IgD-negative memory B cell (primary cell): ENCODE measurements at regions not wholly inside any gene's neighbourhood (a gene's known extent, or its start where the extent isn't known, plus 50 kb on each side); places are given as distances from the start of the nearest gene placed in this dataset.
"Not testable (repeated sequence)": the region's sequence is repeated elsewhere in the genome, so short reads cannot be mapped to it uniquely, and the experiment has no call there.

Experiments used
- H3K27ac Mint-ChIP-seq, 3 donors: one replicate each; pipeline ENCODE4 v1.8.0; 2020 to 2022; ENCODE audit warnings: mild to moderate bottlenecking in 3 of 3, mixed read lengths in 3 of 3, moderate library complexity in 1 of 3
- H3K27me3 Mint-ChIP-seq: one replicate; pipeline ENCODE4 v1.8.0; 2021; ENCODE audit warnings: mixed read lengths
- H3K36me3 Mint-ChIP-seq: one replicate; pipeline ENCODE4 v1.8.0; 2020; ENCODE audit warnings: mild to moderate bottlenecking, mixed read lengths
- H3K4me1 Mint-ChIP-seq, 3 donors: one replicate each; pipeline ENCODE4 v1.8.0; 2020 to 2022; ENCODE audit warnings: mixed read lengths in 3 of 3, mild to moderate bottlenecking in 1 of 3
- H3K4me3 Mint-ChIP-seq, 4 donors: one replicate each; pipeline ENCODE4 v1.8.0; 2020 to 2022; ENCODE audit warnings: mild to moderate bottlenecking in 4 of 4, mixed read lengths in 4 of 4, moderate library complexity in 3 of 4
- H3K9me3 Mint-ChIP-seq, 3 donors: one replicate each; pipeline ENCODE4 v1.8.0; 2020 to 2021; ENCODE audit warnings: mixed read lengths in 3 of 3, mild to moderate bottlenecking in 1 of 3

DNA sequence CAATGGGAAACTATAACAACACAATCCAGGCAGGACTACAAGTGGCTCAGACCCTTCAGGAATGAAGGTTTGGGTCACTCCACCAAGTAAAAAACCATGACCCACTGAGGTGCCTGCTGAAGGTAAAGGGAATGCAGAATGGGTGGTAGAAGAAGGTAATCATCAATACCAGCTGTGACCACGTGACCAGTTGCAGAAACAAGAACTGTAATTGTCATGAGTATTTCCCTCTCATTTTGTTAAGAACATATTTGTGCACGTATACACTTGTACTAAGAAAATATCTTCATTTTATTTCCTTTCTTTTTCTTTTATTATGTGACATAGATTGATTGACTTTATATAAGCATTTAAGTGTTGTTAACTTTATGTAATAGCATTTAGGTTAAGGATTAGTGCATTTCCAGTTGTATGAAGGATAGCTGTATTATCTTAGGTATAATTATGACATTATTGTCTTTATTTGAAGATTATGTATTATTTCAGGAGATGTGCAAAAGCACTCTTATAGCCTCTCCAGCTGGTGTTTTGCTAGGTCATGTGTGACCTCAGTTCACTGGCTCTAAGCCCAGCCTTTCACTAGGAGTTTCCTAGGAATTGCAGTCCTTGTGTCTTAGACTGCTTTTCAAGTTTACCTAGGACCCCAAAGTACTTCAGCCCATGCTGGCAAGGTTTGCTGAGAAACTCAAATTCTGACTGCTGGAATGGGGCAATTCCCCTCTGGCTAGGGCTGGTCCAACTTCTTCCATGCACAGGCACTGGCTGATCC is 125.7 kb upstream of the DPP10 start:
- Mint-ChIP-seq H3K27ac (no peak overlapping the region), H3K4me1 (no peaks in the 10 kb centered on the region), H3K4me3 (no peak overlapping the region), H3K27me3 (no peaks in the 10 kb centered on the region), H3K36me3 (no peaks in the 10 kb centered on the region), H3K9me3 (no peaks in the 10 kb centered on the region)

DNA sequence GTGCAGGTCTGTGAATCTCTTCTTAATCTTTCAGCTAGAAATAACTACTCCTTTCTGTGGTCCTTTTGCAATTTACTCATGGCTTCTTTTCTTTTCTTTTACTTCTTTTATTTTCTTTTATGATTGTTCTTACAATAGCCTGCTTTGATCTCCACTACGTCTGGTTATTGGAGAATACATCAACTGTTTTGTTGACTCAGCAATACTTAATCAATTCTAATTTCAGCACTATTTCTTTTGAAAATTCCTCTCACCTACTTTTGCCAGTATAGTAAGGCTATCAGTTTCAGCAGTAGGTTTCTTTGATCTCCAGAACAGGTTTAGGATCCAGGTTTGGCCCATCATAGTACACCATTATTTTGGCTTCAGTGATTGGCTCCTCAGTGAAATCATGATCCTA is 111.8 kb upstream of the DPP10 start:
- H3K4me3 Mint-ChIP-seq = no peak overlapping the region
- H3K27me3 Mint-ChIP-seq = no peaks in the 10 kb centered on the region
- no peak overlapping the region for H3K27ac Mint-ChIP-seq
- no peaks in the 10 kb centered on the region for H3K36me3 Mint-ChIP-seq
- no peaks in the 10 kb centered on the region for H3K4me1 Mint-ChIP-seq
- peaks cover 0 to 4% (median 0%) of the 10 kb centered on the region in 3 donors for H3K9me3 Mint-ChIP-seq

DNA sequence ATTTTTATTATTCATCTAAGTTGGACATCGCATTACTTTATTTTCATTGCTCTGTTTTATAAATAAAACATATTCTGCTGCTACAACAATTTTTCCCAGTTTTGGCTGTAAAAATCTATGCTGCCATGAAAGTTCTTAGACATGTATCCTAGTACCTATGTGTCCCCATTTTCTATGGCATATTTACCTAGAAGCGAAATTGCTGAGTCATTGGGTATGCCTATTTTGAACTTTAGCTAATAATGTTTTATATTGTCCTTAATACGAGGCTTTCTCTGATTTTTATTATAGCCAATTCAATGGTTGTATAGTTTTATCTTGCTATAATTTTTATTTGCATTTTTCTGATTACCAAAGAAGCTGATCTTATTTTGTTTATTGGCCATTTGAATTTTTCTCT is 110.5 kb upstream of the DPP10 start:
- Mint-ChIP-seq H3K27me3 (peaks cover 2% of the 10 kb centered on the region), H3K9me3 (peaks cover 0 to 5% (median 4%) of the 10 kb centered on the region in 3 donors), H3K4me3 (no peak overlapping the region), H3K27ac (no peak overlapping the region), H3K4me1 (no peaks in the 10 kb centered on the region), H3K36me3 (no peaks in the 10 kb centered on the region)

DNA sequence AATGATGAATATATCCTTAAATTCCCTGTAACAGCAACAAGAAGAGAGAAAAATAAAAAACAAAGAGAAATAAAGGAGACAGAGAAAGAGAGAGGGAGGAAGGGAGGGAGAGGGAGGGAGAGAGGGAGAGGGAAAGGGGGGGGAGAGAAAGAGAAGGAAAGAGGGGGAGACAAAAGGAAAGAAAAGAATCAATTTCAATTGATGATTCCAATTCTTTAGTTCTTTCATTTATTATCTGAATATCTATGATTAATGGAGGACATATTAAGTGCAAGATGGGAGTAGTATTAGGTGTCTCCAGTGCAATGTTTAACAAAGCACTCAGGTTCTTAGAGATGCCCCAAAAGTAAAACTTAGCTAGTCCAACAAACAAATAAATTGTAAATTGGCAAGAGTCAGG is 97.2 kb upstream of the DPP10 start:
- no peak overlapping the region for H3K27ac Mint-ChIP-seq
- H3K4me3 Mint-ChIP-seq = no peak overlapping the region
- no peaks in the 10 kb centered on the region for H3K36me3 Mint-ChIP-seq
- no peaks in the 10 kb centered on the region for H3K4me1 Mint-ChIP-seq
- H3K27me3 Mint-ChIP-seq = peaks cover 4% of the 10 kb centered on the region
- H3K9me3 Mint-ChIP-seq = peaks cover 0 to 2% (median 0%) of the 10 kb centered on the region in 3 donors

DNA sequence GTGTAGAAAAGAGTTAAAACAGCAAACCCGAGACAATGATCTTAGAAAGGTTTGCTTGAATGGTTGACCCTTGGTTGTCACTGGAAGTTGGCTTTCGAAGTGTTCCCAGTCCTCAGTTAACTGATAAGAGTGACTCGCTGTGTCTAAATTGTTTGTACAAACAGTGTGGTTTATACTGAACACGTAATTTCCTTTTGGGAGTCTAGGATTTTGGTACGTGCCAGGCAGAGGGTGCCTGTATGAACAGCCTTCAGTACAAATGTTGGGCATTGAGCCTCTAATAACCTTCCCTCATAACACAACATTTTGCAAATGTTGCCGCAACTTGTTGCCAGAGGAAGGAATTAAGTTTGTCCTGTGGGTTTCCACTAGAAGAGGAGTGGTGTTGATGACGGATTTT is 95.8 kb upstream of the DPP10 start:
- Mint-ChIP-seq H3K9me3 (peaks cover 0 to 3% (median 2%) of the 10 kb centered on the region in 3 donors), H3K4me3 (no peak overlapping the region), H3K36me3 (no peaks in the 10 kb centered on the region), H3K27me3 (peaks cover 4% of the 10 kb centered on the region), H3K4me1 (no peaks in the 10 kb centered on the region), H3K27ac (no peak overlapping the region)

DNA sequence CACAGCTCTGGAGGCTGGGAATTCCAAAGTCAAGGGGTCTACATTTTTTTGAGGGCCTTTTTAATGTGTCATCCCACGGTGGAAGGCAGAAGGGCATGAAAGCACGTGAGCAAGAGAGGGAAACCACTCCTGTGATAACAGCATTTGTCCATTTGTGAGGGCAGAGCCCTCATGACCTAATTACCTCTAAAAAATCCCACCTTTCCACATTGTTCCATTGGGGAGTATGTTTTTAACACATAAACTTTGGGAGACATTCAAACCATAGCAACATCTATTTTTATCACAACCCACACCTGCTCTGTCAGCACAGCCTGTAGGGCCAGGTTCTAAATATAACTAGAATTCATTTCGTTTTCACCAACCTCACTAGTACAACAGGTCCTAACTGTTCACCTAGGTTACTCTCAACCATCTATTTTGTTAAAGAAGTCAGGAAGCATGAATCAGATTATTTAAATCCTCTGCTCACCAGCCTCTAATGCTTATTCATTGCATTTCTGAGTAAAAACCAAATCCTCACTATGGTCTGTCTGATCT is 92.2 kb upstream of the DPP10 start:
- peaks cover 2% of the 10 kb centered on the region for H3K27me3 Mint-ChIP-seq
- H3K4me3 Mint-ChIP-seq = no peak overlapping the region
- H3K27ac Mint-ChIP-seq = no peak overlapping the region
- H3K9me3 Mint-ChIP-seq = peaks cover 0 to 3% (median 0%) of the 10 kb centered on the region in 3 donors
- no peaks in the 10 kb centered on the region for H3K4me1 Mint-ChIP-seq
- no peaks in the 10 kb centered on the region for H3K36me3 Mint-ChIP-seq

DNA sequence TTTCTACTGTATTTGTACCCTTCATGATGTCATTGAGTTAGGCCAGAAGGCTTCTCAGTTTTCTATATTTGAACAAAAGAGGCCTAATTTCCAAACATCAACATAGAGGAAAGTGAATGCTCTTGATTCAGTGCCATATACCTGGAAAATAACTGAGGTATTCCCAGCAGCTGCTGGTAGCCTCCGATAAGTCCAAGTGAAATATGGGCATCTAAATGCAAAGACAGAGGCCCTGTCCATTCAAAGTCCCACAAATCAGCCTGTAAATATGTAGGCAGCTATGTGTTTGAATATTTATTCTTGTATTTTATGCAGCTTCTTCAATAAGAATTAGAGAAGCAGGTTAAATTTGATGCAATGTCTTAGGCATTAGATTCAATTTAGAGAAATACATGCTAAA is 89.5 kb upstream of the DPP10 start:
- no peak overlapping the region for H3K27ac Mint-ChIP-seq
- no peaks in the 10 kb centered on the region for H3K4me1 Mint-ChIP-seq
- H3K36me3 Mint-ChIP-seq = no peaks in the 10 kb centered on the region

DNA sequence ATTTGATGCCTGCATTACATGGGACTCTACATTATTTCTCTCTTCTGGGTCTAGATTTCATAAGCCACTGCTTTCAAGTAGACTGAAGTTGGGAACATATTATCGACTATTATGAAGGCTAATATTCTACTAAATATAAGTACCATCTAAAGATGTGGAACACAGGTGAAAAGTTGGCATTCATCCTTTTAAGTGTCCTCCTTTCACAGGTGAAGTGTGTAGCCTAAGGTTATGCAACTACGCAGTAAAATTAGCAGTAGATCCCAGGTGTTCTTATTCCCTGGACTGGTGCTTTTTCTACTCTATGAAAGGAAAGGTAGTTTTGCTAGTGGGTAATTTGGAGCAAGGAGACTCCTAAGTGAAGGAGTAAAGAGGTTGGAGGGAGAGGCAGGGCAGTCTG is 88.2 kb upstream of the DPP10 start:
- Mint-ChIP-seq H3K36me3 (no peaks in the 10 kb centered on the region), H3K4me1 (no peaks in the 10 kb centered on the region), H3K27ac (no peak overlapping the region), H3K4me3 (no peak overlapping the region), H3K9me3 (peaks cover 0 to 3% (median 0%) of the 10 kb centered on the region in 3 donors), H3K27me3 (peaks cover 1% of the 10 kb centered on the region)

More for the DNA sequence above, 89.5 kb upstream of the DPP10 start:
- peaks cover 1% of the 10 kb centered on the region for H3K27me3 Mint-ChIP-seq
- H3K4me3 Mint-ChIP-seq = no peak overlapping the region
- H3K9me3 Mint-ChIP-seq = peaks cover 0 to 3% (median 0%) of the 10 kb centered on the region in 3 donors

DNA sequence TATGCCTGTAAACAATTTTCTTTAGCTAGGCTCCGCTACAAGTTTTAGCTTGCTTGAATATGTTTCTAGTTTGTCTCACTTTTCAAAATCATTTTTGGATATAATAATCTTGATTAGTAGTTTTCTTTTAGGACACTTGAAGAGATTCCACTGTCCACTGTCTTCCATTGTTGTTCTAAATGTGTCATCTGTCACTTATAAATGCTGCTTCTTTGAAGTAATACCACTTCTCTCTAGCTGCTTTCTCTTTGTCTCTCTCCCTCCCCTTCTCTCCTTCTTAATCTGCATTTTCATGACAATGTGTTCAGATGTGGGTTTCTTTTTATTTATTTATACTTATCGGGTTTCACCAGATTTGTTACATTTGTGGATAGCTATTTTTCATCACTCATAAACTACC is 73.7 kb upstream of the DPP10 start:
- no peaks in the 10 kb centered on the region for H3K36me3 Mint-ChIP-seq
- H3K4me1 Mint-ChIP-seq = no peaks in the 10 kb centered on the region
- peaks cover 2% of the 10 kb centered on the region for H3K27me3 Mint-ChIP-seq
- no peak overlapping the region for H3K27ac Mint-ChIP-seq
- peaks cover 7 to 29% (median 10%) of the 10 kb centered on the region in 3 donors for H3K9me3 Mint-ChIP-seq
- H3K4me3 Mint-ChIP-seq = no peak overlapping the region

DNA sequence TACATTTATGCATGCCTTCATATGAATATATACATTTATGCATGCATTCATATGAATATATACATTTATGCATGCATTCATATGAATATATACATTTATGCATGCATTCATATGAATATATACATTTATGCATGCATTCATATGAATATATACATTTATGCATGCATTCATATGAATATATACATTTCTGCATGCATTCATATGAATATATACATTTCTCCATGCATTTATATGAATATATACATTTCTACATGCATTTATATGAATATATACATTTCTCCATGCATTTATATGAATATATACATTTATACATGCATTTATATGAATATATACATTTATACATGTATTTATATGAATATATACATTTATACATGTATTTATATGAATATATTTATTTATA is 70.7 kb upstream of the DPP10 start:
- not testable (repeated sequence) for H3K4me1 Mint-ChIP-seq, H3K27ac Mint-ChIP-seq

DNA sequence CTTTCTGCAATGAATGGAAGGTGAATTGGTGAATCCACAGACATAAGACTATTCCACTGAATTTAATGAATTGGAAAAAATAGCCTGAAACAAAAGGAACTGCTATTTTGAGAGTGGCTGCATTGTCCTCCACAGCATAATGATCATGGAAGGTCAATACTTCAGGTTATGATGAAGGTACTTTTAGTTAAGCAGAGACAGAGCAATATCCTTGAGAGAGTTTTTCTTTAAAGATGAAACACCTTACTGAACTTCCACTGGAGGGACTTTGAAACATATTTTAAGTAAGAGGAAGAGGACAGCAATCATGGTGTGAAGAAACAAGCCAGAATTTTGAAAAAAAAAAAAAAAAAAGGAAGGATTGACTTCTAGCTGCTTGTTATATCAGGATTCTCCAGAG is 68.8 kb upstream of the DPP10 start:
- no peaks in the 10 kb centered on the region for H3K36me3 Mint-ChIP-seq
- no peak overlapping the region for H3K27ac Mint-ChIP-seq
- H3K4me1 Mint-ChIP-seq = no peaks in the 10 kb centered on the region
- H3K27me3 Mint-ChIP-seq = no peaks in the 10 kb centered on the region
- H3K9me3 Mint-ChIP-seq = peaks cover 4 to 17% (median 6%) of the 10 kb centered on the region in 3 donors
- H3K4me3 Mint-ChIP-seq = no peak overlapping the region

More for the DNA sequence above, 70.7 kb upstream of the DPP10 start:
- not testable (repeated sequence) for H3K4me3 Mint-ChIP-seq, H3K27me3 Mint-ChIP-seq, H3K36me3 Mint-ChIP-seq
- H3K9me3 Mint-ChIP-seq = peaks cover 7 to 29% (median 9%) of the 10 kb centered on the region in 3 donors

DNA sequence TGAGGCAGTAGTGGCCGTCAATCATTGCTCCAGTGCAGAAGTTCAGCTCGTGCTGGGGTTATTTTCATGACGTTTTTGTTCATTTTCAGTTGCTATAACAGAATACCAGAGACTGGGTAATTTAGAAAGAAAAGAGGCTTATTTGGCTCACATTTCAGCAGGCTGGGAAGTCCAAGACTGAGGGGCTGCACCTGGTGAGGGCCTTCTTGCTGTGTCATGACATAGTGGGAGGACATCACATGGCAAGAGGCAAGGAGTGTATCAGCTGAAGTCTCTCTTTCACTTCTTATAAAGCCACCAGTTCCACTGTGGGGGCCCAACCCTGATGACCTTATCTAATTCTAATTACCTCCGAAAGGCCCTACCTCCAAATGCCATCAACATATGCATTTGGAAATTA is 58.0 kb upstream of the DPP10 start:
- no peak overlapping the region for H3K4me3 Mint-ChIP-seq
- no peak overlapping the region for H3K27ac Mint-ChIP-seq
- H3K27me3 Mint-ChIP-seq = peaks cover 1% of the 10 kb centered on the region
- peaks cover 0 to 5% (median 2%) of the 10 kb centered on the region in 3 donors for H3K9me3 Mint-ChIP-seq
- peaks cover 3% of the 10 kb centered on the region for H3K36me3 Mint-ChIP-seq
- H3K4me1 Mint-ChIP-seq = no peaks in the 10 kb centered on the region

DNA sequence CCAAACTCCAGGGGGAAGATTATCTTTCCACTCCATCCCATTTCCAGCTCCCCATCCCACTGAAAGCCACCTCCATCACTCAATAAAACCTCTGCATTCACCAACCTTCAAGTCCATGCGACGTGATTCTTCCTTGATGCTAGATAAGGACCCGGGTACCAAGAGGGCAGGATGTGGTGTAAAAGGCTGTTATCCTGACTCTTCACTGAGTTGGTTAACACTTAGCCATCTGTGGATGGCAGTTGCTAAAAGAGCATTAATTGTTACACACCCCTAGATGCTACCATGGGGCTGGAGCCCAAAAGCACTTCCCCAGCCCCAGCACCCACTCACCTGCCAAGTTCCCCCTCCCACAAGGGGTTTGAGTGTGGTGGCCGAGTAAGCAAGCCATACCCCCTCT is 53.4 kb upstream of the DPP10 start:
- H3K4me3 Mint-ChIP-seq = no peak overlapping the region

More for the DNA sequence above, 53.4 kb upstream of the DPP10 start:
- Mint-ChIP-seq H3K27ac (no peak overlapping the region), H3K4me1 (no peaks in the 10 kb centered on the region), H3K9me3 (peaks cover 0 to 4% (median 0%) of the 10 kb centered on the region in 3 donors), H3K36me3 (no peaks in the 10 kb centered on the region), H3K27me3 (no peaks in the 10 kb centered on the region)
